NT2/D1 (cell line): ENCODE measurements at regions not wholly inside any gene's neighbourhood (a gene's known extent, or its start where the extent isn't known, plus 50 kb on each side); places are given as distances from the start of the nearest gene placed in this dataset.

Experiments used
- SUZ12 ChIP-seq: IDR thresholded peaks from 2 replicates; pipeline ENCODE4 v1.6.1; 2011; ENCODE audit not compliant: insufficient read length, insufficient read depth; ENCODE audit errors: extremely low read depth
- YY1 ChIP-seq: IDR thresholded peaks from 2 replicates; pipeline ENCODE4 v1.6.1; 2011; ENCODE audit not compliant: insufficient read length, insufficient read depth
- ZNF274 ChIP-seq: IDR thresholded peaks from 2 replicates; pipeline ENCODE4 v1.6.1; 2011; ENCODE audit warnings: mild to moderate bottlenecking, low read depth, low read length

- TF ChIP-seq ZNF274 (no peak), SUZ12 (no peak), YY1 (no peak)
These were observed 747.5 kb upstream of the AMELY start for GRCh38 chrY:7659047-7659446.
